HG03066 (cell line): ENCODE measurements at regions not wholly inside any gene's neighbourhood (a gene's known extent, or its start where the extent isn't known, plus 50 kb on each side); places are given as distances from the start of the nearest gene placed in this dataset.
"Not testable (repeated sequence)": the region's sequence is repeated elsewhere in the genome, so short reads cannot be mapped to it uniquely, and the experiment has no call there.

Experiments used
- ATAC-seq: cut with Tn5 transposase; IDR thresholded peaks from one replicate; pipeline ENCODE4 v1.9.1; 2021; ENCODE audit warnings: low read depth; ENCODE audit not compliant: unreplicated experiment

DNA sequence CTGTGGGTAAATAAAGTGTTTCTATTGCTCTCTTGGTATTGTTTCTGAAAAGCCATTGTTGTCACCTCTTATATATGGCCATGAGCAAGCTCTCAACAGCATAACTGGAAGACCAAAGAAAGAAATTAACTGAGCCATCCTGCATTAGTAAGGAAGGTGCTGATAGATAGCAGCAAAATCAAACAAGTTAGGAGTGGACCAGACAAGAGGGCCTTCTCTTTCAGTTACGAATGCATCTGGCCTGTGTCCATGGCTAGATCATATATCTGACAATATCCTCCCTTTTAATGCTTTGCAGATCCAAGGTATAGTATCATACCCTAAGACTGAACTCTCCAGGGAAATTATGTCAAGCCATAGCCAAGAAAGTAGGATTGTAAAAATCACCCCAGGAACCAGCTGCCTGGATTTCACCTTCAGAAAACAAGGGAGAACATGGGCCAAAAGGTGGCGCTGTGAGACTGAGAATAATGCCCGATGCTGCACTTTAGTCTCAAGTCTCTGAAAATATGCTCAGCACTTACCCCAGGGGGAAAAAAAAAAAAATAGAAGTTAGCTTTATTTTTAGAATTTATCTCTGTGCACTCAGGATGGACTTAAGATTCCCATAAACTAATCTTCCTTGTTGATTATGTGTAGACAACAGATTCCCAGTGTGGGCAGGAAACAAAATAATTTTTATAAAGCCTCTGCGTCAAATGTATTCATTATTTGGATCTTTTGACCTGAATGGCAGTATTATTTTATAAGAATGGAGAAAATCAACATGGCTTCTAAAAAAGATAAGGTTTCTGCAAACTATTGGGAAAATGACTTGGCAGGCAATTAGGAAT, 415.1 kb downstream of the ETS1 start:
- ATAC-seq, result peak; percentile 85

DNA sequence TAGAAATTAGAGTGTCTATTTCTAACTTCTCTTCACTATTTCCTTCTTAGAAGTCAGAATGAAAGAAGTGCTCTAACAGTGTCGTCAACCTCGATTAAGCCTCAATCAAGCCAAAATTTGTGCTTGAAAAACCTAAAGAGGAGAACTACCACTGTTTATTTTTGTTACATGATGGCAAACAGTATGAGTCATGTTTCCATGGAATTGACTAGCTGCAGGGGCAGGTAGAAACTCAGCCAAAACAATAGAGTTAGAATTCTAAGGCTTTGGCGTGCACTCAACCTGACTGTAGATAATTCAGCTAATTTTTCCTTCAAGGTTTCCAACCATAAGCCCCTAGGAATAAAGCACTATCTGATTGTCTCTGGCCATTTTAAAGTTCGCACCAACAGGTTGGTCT, 415.9 kb downstream of the ETS1 start:
- no peak for ATAC-seq

DNA sequence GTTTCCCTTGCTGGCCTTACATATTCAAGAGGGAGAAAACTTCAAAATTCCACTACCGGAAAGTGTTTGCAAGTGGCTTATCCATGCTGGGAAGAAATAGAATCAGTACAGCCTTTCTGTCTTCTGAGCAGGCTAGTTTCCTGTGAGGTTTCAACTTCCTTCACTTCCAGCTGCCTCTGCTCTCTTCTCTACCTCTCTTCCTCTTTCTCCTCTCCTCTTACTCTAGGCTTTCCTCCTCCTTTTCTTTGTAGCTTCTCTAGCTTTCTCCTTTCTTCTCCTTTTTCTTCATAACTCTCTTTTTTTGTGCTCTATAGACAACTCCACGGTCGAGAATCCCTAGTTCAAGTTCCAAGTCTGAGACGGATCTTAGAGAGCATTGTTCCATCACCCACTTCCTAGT, 421.8 kb downstream of the ETS1 start:
- ATAC-seq, result no peak

DNA sequence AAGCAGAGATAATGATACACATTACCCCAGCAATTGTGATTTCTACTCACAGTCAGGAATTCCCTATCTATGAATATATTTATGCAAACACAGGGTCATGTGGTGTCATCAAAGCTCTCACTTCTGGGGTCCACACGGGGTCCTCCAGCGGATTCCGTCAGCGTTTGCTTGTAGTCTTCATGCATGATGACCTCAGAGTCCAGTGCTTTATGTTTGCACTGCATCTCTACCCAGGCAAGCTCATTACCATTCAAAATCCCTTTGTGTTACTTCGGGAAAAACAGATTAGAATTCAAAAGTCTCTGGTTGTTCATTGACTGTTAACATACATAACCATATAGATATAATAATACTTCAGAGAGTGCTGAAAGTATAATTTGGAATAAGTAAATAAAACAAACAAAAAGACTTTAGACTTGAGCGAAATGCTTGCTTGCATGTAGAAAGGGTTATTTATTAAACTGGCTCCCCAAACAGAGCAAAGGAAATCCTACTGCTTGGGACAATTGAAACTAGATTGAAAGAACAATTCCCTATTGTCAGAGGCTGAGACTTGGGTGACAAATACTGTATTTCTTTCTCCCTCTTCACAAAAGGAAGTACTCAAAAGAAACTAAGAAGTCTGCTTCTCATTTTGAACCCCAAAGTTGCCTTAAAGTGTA, 423.1 kb downstream of the ETS1 start:
- no peak for ATAC-seq

DNA sequence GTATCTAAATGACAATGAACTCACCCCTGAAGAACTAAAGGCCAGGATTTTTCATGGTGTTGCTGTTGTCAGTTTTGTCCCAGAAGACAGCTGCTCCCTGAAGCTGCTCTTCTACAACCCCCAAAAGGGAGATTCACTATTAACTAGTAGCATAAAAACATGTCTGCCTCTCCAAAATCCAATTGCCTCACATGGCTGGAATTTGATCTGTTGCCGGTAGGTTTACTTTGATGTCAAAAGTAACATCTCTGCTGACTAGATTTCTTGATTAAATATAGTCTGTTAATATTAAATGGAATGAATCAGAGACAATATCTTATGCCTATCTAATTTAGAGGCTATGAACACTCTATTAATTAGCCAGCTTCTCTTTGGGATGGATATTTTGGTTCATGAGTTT, 425.4 kb downstream of the ETS1 start:
- no peak for ATAC-seq

DNA sequence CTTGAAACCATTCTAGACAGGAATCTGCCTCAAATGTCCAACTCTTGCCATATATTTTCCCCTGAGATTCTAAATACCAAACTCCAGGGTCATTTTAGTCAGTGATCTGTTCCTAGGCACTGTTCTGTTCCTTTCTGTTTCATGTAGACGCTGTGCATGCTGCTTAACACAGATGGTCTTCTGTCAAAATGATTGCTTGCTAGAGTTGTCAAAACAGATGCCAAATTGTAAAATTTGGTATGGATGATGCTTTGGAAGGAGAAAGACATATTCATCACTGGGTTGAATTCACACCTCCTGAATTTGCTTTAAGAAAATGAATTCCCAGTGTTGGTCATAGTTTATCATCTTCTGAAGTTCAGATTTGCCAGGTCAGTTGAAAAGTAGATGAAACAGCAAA, 425.9 kb downstream of the ETS1 start:
- no peak for ATAC-seq

DNA sequence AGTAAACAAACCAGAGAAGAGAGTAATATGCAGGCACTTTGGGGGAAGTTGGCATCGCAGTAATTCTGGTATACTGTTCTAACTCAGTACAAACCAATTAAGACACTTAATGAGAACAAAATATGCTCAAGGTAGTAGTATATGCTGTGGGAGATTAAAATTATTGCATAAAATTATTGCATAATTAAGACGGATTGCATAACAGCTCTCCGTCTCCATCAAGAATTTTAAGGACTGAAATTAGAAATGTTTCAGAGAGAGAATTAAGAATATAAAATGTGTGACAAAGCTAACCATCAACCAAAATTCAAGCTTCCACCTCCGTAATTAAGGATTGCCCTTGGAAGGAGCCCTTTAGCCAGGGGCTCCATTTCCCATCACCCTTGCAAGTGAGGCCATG, 428.5 kb downstream of the ETS1 start:
- ATAC-seq, result no peak

DNA sequence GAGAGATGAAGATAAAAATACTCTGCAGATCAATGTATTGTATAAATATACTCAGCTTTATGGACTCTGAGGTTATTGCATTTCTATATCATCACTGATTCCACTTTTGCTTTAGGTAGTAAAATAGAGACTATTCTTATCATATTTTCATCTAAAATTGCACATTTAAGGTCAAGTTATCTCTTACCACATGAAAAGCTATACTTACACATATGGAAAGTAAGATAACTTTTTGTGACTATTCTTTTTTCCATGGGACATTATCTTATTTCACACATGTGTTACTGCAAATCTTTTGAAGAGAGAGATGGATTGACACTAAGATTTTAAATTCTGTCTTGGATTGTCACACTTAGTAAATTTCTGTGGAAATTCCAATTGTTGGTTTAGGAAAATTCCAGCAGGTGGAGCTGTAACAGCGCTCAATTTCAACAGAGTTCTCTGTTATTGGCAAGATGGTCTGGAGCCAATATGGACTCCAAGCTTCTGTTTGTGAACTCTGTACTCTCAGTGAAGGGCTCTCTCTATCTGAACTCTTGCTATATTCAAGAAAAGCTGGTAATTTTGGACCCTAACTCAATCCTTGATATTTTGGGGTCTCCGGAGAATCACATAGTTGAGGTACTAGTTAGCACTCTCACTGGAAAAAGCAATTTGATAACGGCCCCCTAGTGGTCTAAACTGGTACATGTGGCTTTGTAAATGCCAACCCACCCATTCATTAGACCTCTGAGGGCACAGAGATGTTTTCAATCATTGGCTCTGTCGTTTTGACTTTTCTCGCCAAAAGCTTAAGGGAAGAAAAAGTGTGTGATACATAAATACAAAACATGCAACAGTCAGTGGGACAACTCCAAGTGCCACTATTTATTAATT, 429.7 kb downstream of the ETS1 start:
- peak; percentile 92 for ATAC-seq

DNA sequence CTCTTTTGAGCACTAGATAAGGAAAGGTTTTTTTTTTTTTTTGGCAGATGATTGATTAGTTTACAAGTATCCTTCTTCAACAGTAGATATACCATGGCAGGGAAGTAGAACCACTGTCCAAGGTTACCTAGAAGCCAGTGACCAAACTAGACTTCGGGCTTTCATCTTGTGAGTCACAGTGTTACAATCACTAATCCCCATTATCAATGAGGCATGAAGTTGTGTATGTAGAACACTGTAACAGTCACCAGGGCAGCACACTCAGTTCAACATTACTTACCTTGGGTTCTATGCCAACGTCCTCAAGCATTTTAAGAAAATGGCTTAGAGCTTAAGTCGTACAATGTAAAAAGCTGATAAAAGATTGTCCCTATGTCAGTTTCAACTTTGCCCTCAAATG, 430.9 kb downstream of the ETS1 start:
- ATAC-seq, result no peak

DNA sequence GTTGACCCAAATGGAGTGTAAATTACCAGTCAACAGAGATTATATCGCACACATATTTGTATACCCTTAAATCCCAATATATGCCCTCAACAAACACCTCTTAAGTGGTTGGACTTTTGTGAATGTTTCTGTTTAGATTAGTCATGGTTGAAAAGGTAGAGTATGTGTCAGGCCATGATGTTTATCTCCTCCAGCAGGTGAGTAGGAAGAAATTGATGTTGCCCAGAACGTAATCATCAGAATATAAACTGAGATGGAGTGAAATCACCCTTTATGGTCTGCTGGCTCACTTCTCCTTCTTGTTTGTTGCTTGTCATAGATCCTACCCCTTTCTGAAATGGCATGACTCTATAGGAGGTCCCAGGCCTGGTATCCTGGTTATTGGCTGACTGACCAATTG, 431.8 kb downstream of the ETS1 start:
- ATAC-seq, result no peak

DNA sequence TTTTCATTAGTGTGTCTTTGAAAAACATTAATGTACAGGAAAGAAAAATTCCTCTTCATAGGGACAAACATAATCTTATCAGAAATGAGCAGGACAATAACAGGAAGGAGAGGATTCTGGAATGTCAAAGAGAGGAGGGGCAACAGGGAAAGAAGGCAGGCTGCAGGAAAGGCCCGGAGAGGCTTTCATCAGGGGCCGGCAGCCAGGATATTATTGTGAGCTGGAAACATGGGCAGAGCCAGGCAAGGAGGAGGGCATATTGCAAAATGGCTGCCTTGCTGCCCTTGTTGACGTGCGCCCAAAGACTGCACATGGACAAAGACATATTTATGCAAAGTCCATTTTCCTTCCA, 433.7 kb downstream of the ETS1 start:
- no peak for ATAC-seq

DNA sequence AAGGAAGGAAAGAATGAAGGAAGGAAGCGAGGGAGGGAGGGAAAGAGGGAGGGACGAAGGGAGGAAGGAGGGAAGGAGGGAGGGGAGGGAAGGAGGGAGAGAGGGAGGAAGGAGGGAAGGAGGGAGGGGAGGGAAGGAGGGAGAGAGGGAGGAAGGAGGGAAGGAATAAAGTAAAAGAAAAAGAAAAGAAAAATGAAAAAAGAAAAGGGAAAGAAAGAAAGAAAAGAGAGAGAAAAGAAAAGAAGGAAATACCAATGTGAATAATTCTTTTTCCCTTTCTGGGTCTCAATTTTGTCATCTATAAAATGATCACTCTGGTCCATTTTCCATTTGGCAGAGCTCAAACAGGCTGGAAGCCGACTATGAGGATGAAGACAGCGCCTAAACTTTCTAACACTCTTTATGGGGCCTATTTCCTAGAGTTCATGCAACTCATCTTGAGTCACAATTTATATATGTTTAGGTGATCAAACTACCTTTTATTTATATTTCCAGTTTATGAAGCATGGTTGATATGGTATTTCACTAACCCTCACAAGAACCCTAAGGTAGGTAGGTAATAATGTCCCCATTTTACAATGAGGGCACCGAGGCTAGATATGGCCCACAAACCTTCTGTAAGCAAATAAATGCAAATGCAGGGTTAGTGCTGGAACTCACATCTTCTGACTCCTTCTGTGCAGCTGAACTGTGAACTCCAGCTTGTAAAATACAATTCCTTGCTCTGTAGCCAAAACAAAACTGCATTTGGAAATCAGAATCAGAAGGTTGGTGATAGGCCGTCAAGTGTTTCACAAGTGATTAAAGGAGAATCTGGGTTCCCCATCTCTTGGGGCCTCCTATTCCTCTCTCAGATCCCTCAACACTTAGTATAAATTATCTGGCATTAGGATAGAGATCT, 434.3 kb downstream of the ETS1 start:
- ATAC-seq, result no peak

DNA sequence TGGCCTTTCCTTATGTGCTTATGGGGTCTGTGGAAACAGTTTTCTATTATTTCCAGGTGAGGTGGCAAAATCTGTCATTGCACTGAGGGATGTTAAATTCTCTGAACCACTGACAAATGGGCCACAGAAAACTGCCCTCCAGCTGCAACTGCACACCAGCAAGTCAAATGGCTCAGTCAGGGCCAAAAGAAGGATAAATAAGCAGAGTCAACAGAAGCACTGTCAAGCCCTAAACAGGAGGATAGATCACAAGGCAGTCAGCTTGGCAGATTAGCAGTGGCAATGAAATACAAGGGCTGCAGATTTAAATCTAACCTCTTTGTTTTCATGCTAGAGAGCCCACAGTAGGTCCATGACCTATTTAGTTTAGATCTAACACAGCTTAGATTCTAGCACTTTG, 435.6 kb downstream of the ETS1 start:
- ATAC-seq, result no peak

DNA sequence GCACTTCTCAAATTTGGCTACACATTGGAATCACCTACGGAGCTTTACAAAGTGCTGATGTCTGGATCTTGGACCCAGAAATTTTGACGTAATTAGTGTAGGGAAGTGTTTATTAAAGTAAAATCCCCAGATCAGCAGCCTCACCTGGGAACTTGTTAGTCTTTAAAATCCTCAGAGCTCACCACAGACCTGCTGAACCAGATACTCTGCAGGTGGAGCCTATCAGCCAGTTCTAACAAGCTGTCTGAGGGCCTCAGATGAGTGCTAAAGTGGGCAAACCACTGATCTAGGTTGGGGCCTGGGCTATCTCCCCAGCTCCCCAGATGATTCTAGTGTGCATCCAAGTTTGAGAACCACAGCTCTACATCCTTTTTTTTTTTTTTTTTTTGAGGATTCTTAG, 436.0 kb downstream of the ETS1 start:
- no peak for ATAC-seq

DNA sequence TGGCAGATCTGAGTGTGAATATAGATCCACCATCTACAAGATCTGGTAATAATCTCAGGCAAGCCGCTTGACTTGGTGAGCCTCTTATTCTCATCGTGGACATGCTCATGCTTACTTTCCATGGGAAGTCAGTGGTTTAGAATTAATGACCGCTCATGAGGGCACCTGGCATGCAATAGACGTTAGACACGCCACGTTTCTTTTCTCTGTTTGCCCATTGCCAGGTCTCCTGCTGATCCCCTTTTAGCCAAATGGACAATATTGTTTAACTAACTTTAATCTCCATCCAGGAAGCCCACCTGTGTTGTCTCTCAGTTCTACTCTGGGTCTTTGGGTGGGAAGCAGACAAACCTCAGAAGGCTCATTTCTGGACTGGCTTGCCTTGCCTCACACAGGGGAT, 439.1 kb downstream of the ETS1 start:
- no peak for ATAC-seq

DNA sequence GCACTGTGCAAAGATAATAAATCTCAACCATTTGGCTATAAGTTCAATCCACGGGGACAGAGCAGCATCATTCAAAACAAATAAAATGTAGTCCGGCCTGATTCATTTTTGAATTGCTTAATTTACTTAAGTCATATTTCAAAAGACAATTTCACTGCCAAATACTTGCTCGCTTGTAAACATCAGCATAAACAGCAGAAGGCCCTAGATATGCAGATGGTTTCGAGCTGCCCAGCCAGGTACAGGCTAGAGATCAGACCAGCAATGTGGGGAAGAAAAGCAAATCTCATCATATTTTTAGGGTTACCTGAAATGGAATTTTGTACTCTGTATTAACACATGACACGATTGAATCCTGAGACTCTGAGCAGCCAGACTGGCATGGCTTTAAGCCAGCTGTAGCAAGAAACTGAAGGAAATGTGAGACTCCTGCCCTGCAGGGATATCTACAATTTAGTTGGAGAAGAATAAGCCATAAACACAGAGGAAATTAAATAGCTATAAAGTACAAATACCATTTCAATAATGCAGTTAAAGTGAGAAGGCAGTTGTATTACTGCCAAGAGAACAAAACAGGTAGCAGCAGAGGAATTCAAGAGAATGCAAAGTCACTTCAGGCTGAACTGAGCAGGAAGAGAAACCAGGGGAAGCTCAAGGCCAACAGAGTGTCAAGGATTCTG, 440.3 kb downstream of the ETS1 start:
- ATAC-seq, result no peak

DNA sequence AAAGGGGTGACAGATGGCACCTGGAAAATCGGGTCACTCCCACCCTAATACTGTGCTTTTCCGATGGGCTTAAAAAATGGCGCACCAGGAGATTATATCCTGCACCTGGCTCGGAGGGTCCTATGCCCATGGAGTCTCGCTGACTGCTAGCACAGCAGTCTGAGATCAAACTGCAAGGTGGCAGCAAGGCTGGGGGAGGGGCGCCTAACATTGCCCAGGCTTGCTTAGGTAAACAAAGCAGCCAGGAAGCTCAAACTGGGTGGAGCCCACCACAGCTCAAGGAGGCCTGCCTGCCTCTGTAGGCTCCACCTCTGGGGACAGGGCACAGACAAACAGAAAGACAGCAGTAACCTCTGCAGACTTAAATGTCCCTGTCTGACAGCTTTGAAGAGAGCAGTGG, 447.1 kb downstream of the ETS1 start:
- not testable (repeated sequence) for ATAC-seq

DNA sequence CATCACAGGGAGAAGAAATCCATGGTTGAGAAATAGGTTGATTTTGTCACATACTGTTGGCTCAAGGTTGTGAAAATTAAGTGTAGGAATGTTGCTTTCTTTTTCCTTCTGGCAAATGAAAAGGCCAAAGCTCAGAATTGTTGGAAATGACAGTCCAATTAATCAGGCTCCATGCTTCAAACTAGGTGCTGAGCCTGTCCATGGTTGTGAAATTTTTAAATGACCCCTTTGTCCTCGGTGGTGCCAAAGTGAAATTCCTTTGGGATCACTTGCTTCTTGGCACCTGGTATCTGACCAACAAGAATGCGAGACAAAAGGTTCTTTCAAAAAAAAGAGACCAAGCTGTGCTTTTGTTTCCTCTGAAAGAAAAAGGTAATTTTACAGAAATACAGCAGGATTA, 451.9 kb downstream of the ETS1 start:
- ATAC-seq, result no peak

DNA sequence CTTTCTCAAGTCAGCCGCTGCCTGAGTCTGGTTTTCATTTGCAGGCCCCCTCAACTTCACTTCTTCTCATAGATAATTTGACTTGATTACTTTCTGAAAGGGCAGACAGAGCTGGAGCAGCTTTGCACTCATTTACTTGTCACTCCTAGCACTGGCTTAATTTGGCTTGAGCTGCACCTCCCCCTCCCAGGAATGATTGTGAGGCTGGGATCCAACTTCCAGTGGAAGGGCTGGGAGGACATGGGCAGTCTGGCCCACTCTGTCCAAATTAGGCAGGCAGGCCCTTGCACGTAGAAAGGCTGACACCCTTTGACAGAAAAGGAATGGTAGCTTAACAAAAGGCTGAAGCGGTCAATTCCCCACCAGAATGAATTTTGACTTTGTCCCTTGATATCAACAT, 453.9 kb downstream of the ETS1 start:
- ATAC-seq, result no peak

DNA sequence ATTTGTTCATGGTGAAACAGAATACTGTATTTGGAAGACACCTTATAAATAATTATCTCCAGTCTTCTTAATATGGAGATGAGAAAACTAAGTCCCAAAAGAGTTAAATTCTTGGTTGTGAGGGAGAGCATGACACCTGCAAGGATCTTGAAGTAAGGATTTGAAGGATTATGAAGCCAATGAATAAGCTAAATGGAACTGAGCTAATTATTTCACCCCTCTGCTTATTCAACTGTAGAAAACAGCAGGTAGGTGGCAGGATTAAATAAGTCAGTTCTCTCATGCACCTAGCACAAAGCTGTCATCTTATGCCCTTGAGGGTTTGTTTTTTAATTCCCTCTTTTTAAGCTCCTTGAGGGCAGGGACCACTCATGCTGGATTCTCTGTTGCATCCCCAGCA, 457.3 kb downstream of the ETS1 start:
- no peak for ATAC-seq
